SH-SY5Y (cell line): ENCODE measurements at regions not wholly inside any gene's neighbourhood (a gene's known extent, or its start where the extent isn't known, plus 50 kb on each side); places are given as distances from the start of the nearest gene placed in this dataset.

Experiments used
- GATA2 ChIP-seq: IDR thresholded peaks from 2 replicates; pipeline ENCODE4 v1.6.1; 2011; ENCODE audit warnings: mild to moderate bottlenecking, low read depth, low read length
- GATA3 ChIP-seq: IDR thresholded peaks from 2 replicates; pipeline ENCODE4 v1.6.1; 2011; ENCODE audit warnings: low read depth, mild to moderate bottlenecking, low read length, moderate library complexity

DNA sequence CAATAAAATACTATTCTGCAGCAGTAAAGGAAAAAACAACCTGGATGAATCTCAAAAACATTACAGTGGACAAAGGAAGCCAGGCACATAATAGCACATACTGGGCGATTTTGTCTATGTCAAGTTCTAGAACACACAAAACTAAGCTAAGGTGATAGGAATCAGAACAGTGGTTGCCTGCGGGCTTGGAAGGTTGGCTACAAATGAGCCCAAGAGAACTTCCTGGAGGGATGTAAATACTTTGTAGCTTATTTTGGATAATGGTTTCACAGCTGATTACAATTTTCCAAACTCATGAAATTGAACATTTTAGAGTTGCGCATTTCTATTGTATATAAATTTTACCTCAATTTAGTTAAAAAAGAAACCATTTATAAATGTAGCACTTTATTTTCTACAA lies 67.6 kb upstream of the CES5A start:
- TF ChIP-seq GATA3 (no peak), GATA2 (no peak)
